Panc1 (cell line): ENCODE measurements at regions not wholly inside any gene's neighbourhood (a gene's known extent, or its start where the extent isn't known, plus 50 kb on each side); places are given as distances from the start of the nearest gene placed in this dataset.

Experiments used
- TF ChIP-seq, protein P1 (sequence below): fragments of 450-650 bp; IDR thresholded peaks from 2 replicates; pipeline ENCODE4 v1.5.1; 2017; ENCODE audit warnings: mild to moderate bottlenecking
- TF ChIP-seq, protein P2 (sequence below), 2 experiments: IDR thresholded peaks; 2 replicates each; pipeline ENCODE4 v1.6.1; 2011 to 2012; ENCODE audit warnings: low read depth in 2 of 2, control low read depth in 1 of 2, low read length in 1 of 2, mild to moderate bottlenecking in 1 of 2, moderate library complexity in 1 of 2; ENCODE audit not compliant: insufficient read depth in 1 of 2

DNA sequence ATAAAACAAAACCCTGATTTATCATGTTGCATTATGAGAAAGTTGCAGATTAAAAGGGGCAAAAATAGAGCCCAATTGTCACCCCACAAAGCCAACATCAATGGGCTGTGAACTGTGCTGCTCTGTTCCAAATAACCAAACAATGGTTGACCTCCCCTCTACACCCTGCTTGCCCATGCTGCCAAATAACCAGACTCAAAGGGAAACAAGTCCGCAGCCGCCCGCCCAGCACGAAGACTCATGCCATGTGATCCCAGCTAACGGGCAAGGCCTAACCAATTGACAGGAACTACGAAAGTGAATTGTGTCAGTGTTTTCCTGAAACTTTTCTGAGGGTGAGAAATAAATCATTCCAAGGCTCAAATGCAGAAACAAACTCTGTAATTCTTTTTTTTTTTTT, 97.9 kb upstream of the RIOK3 start:
- TF ChIP-seq, protein P1, sequence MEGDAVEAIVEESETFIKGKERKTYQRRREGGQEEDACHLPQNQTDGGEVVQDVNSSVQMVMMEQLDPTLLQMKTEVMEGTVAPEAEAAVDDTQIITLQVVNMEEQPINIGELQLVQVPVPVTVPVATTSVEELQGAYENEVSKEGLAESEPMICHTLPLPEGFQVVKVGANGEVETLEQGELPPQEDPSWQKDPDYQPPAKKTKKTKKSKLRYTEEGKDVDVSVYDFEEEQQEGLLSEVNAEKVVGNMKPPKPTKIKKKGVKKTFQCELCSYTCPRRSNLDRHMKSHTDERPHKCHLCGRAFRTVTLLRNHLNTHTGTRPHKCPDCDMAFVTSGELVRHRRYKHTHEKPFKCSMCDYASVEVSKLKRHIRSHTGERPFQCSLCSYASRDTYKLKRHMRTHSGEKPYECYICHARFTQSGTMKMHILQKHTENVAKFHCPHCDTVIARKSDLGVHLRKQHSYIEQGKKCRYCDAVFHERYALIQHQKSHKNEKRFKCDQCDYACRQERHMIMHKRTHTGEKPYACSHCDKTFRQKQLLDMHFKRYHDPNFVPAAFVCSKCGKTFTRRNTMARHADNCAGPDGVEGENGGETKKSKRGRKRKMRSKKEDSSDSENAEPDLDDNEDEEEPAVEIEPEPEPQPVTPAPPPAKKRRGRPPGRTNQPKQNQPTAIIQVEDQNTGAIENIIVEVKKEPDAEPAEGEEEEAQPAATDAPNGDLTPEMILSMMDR = no peak
- TF ChIP-seq, protein P2, sequence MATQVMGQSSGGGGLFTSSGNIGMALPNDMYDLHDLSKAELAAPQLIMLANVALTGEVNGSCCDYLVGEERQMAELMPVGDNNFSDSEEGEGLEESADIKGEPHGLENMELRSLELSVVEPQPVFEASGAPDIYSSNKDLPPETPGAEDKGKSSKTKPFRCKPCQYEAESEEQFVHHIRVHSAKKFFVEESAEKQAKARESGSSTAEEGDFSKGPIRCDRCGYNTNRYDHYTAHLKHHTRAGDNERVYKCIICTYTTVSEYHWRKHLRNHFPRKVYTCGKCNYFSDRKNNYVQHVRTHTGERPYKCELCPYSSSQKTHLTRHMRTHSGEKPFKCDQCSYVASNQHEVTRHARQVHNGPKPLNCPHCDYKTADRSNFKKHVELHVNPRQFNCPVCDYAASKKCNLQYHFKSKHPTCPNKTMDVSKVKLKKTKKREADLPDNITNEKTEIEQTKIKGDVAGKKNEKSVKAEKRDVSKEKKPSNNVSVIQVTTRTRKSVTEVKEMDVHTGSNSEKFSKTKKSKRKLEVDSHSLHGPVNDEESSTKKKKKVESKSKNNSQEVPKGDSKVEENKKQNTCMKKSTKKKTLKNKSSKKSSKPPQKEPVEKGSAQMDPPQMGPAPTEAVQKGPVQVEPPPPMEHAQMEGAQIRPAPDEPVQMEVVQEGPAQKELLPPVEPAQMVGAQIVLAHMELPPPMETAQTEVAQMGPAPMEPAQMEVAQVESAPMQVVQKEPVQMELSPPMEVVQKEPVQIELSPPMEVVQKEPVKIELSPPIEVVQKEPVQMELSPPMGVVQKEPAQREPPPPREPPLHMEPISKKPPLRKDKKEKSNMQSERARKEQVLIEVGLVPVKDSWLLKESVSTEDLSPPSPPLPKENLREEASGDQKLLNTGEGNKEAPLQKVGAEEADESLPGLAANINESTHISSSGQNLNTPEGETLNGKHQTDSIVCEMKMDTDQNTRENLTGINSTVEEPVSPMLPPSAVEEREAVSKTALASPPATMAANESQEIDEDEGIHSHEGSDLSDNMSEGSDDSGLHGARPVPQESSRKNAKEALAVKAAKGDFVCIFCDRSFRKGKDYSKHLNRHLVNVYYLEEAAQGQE (IDR thresholded peaks at IDR 0.05; ENCODE audit: insufficient read depth in 1 of 2, low read depth in 2 of 2, low read length in 1 of 2) = no peak
